SJSA1 (cell line): ENCODE measurements at regions not wholly inside any gene's neighbourhood (a gene's known extent, or its start where the extent isn't known, plus 50 kb on each side); places are given as distances from the start of the nearest gene placed in this dataset.
"Not testable (repeated sequence)": the region's sequence is repeated elsewhere in the genome, so short reads cannot be mapped to it uniquely, and the experiment has no call there.

Experiments used
- DNase-seq, 2 experiments: peaks; one replicate each; pipeline ENCODE4 v3.0.0-alpha.2; 2015 to 2020; ENCODE audit warnings: low spot score in 2 of 2, low read depth in 1 of 2
- H3K27ac ChIP-seq: fragments of 250-450 bp; sonication (Bioruptor Pico); 2 replicates; pipeline ENCODE4 v1.5.1; 2020; ENCODE audit warnings: mild to moderate bottlenecking, moderate library complexity
- H3K27me3 ChIP-seq: fragments of 250-450 bp; sonication (Bioruptor Pico); replicated peaks from 2 replicates; pipeline ENCODE4 v1.5.1; 2020; ENCODE audit warnings: mild to moderate bottlenecking, moderate library complexity
- H3K36me3 ChIP-seq: fragments of 250-450 bp; sonication (Bioruptor Pico); 2 replicates; pipeline ENCODE4 v1.5.1; 2020; ENCODE audit warnings: mild to moderate bottlenecking
- H3K4me1 ChIP-seq: fragments of 250-450 bp; sonication (Bioruptor Pico); replicated peaks from 2 replicates; pipeline ENCODE4 v1.6.1; 2021; ENCODE audit warnings: mild to moderate bottlenecking
- H3K4me3 ChIP-seq: fragments of 250-450 bp; sonication (Bioruptor Pico); 2 replicates; pipeline ENCODE4 v1.5.1; 2020; ENCODE audit warnings: mild to moderate bottlenecking
- H3K9me3 ChIP-seq: fragments of 250-450 bp; sonication (Bioruptor Pico); replicated peaks from 2 replicates; pipeline ENCODE4 v1.5.1; 2020; ENCODE audit warnings: mild to moderate bottlenecking

GRCh38 chr3:73150369-73151130 lies 89.1 kb downstream of the EBLN2 start:
- Histone ChIP-seq H3K27me3 (0 out of 2 replicates have a peak, but pooled peaks cover 4% of the 10 kb centered on the region), H3K27ac (no peak overlapping the region), H3K9me3 (no peaks in the 10 kb centered on the region), H3K4me3 (no peak overlapping the region), H3K36me3 (no peaks in the 10 kb centered on the region), H3K4me1 (no peaks in the 10 kb centered on the region)
- DNase-seq: no peak

GRCh38 chr3:73152571-73152970 lies 91.1 kb downstream of the EBLN2 start:
- not testable (repeated sequence) for H3K4me3 ChIP-seq, H3K27ac ChIP-seq, DNase-seq, H3K9me3 ChIP-seq, H3K36me3 ChIP-seq, H3K4me1 ChIP-seq, H3K27me3 ChIP-seq

DNA sequence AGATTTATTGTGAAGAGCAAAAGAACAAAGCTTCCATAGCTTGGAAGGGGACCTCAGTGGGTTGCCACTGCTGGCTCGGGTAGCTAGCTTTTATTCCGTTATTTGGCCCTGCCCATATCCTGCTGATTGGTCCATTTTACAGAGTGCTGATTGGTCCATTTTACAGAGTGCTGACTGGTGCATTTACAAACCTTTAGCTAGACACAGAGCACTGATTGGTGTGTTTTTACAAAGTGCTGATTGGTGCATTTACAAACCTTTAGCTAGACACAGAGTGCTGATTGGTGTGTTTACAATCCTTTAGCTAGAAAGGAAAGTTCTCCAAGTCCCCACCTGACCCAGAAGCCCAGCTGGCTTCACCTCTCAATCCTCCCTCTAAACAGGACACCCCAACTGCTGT lies 91.6 kb downstream of the EBLN2 start:
- H3K36me3 ChIP-seq, H3K27ac ChIP-seq, H3K9me3 ChIP-seq, DNase-seq, H3K4me1 ChIP-seq, H3K4me3 ChIP-seq, H3K27me3 ChIP-seq: not testable (repeated sequence)

- H3K27ac ChIP-seq, DNase-seq, H3K9me3 ChIP-seq, H3K36me3 ChIP-seq, H3K27me3 ChIP-seq, H3K4me1 ChIP-seq, H3K4me3 ChIP-seq: not testable (repeated sequence)
Observed at GRCh38 chr3:73154261-73154660, 92.8 kb downstream of the EBLN2 start.

DNA sequence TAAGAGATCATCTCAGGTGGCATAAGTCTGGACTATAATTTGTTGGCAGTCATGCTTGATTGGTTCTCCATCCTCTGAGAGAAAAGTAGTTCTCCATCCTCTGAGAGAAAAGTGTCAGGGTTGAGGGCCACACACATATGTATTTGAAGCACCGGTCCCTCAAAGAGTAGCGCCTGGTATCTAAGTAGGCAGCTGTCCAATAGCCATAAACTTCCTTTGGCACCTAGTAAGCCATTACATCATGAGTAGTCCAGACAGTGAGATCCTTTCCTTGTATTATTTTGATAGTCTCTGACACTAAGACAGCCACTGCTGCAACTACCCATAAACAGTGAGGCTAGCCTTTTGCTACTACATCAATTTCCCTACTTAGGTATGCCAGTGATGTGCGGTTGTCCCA lies 94.0 kb downstream of the EBLN2 start:
- not testable (repeated sequence) for DNase-seq, H3K27ac ChIP-seq, H3K9me3 ChIP-seq, H3K36me3 ChIP-seq, H3K4me1 ChIP-seq, H3K27me3 ChIP-seq, H3K4me3 ChIP-seq

- H3K36me3 ChIP-seq: no peaks in the 10 kb centered on the region
- no peak overlapping the region for H3K4me3 ChIP-seq
- no peak overlapping the region for H3K27ac ChIP-seq
- no peaks in the 10 kb centered on the region for H3K9me3 ChIP-seq
- DNase-seq: no peak
- no peaks in the 10 kb centered on the region for H3K27me3 ChIP-seq
- no peaks in the 10 kb centered on the region for H3K4me1 ChIP-seq
Observed at GRCh38 chr3:73164622-73165021, 103.2 kb downstream of the EBLN2 start.

GRCh38 chr3:73175698-73176097 lies 114.2 kb downstream of the EBLN2 start:
- H3K36me3 ChIP-seq: no peaks in the 10 kb centered on the region
- no peak overlapping the region for H3K4me3 ChIP-seq
- H3K27ac ChIP-seq: no peak overlapping the region
- no peak for DNase-seq
- H3K4me1 ChIP-seq: no peaks in the 10 kb centered on the region
- H3K27me3 ChIP-seq: no peaks in the 10 kb centered on the region
- H3K9me3 ChIP-seq: no peaks in the 10 kb centered on the region

GRCh38 chr3:73176941-73177340 lies 115.5 kb downstream of the EBLN2 start:
- no peaks in the 10 kb centered on the region for H3K9me3 ChIP-seq
- no peak overlapping the region for H3K4me3 ChIP-seq
- no peaks in the 10 kb centered on the region for H3K36me3 ChIP-seq
- H3K27me3 ChIP-seq: no peaks in the 10 kb centered on the region
- no peak overlapping the region for H3K27ac ChIP-seq
- no peaks in the 10 kb centered on the region for H3K4me1 ChIP-seq
- DNase-seq: no peak

- no peaks in the 10 kb centered on the region for H3K36me3 ChIP-seq
- no peaks in the 10 kb centered on the region for H3K9me3 ChIP-seq
- H3K27ac ChIP-seq: no peak overlapping the region
- no peak for DNase-seq
- H3K4me1 ChIP-seq: no peaks in the 10 kb centered on the region
- no peak overlapping the region for H3K4me3 ChIP-seq
- no peaks in the 10 kb centered on the region for H3K27me3 ChIP-seq
Observed at GRCh38 chr3:73177827-73178226, 116.4 kb downstream of the EBLN2 start.

DNA sequence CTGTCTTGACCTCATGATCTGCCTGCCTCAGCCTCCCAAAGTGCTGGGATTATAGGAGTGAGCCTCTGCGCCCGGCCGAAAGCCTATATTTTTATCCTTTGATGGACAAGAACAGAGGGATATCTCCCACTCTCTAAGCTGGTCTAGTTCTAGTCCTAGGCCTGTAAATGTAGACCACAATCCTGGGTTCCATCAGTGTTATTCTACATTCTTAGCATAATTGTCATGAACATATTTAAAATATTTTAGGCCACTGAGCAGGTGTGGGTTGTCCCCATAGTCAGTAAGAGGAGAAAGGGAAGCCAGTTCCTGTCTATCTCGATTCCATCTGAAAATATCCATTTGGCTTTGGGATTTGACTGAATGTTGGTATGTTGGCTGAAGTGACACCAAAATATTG lies 118.1 kb downstream of the EBLN2 start:
- Histone ChIP-seq H3K36me3 (no peaks in the 10 kb centered on the region), H3K27me3 (no peaks in the 10 kb centered on the region), H3K27ac (no peak overlapping the region), H3K4me1 (no peaks in the 10 kb centered on the region), H3K4me3 (no peak overlapping the region), H3K9me3 (no peaks in the 10 kb centered on the region)
- DNase-seq: no peak

- Histone ChIP-seq H3K4me1 (no peaks in the 10 kb centered on the region), H3K9me3 (no peaks in the 10 kb centered on the region), H3K27me3 (no peaks in the 10 kb centered on the region), H3K27ac (no peak overlapping the region), H3K4me3 (no peak overlapping the region), H3K36me3 (no peaks in the 10 kb centered on the region)
- DNase-seq: no peak
Observed at GRCh38 chr3:73186741-73187140, 125.3 kb downstream of the EBLN2 start.

DNA sequence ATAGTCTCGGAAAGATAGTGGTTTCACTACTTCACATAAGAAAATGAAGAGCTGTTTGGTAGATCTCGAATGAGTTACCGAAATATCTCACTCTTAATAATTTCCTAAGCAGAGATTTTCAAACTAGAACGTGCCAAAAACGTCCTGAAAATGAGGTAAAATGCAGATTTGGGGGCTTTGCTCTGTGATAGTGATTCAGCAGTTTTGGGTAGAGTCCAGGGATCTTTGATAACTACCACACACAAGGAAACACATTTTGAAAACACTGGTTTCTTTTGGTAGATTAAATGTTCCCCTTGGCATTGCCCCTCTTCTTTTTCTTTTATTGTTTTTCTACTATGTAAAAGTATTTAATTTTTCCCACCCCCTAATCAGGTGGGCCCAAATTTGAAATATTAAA lies 125.9 kb downstream of the EBLN2 start:
- H3K27me3 ChIP-seq: no peaks in the 10 kb centered on the region
- no peaks in the 10 kb centered on the region for H3K36me3 ChIP-seq
- H3K4me1 ChIP-seq: no peaks in the 10 kb centered on the region
- no peak for DNase-seq
- no peaks in the 10 kb centered on the region for H3K9me3 ChIP-seq
- no peak overlapping the region for H3K4me3 ChIP-seq
- H3K27ac ChIP-seq: no peak overlapping the region

DNA sequence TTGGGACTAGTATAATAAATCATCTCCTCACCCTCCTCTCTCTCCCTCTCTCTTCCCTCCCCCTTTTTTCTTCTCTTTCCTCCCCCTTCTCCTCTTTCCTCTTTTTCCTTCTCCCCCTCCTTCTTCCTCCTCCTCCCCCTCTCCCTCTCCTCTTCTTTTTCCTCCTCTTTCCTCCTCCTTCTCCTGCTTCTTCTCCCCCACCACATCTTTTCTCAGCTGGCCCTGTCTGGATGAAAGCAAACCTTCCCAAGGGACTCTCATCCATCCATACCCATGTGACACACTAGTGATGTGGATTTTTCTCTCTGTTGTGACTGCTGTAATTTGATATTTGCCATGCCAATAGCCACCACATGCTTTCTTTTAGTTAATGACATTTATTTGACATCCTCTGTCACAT lies 127.2 kb downstream of the EBLN2 start:
- no peak for DNase-seq
- Histone ChIP-seq H3K9me3 (no peaks in the 10 kb centered on the region), H3K27me3 (no peaks in the 10 kb centered on the region), H3K36me3 (no peaks in the 10 kb centered on the region), H3K4me3 (no peak overlapping the region), H3K27ac (no peak overlapping the region), H3K4me1 (no peaks in the 10 kb centered on the region)

- no peaks in the 10 kb centered on the region for H3K27me3 ChIP-seq
- no peak for DNase-seq
- H3K27ac ChIP-seq: no peak overlapping the region
- no peak overlapping the region for H3K4me3 ChIP-seq
- H3K9me3 ChIP-seq: no peaks in the 10 kb centered on the region
- H3K36me3 ChIP-seq: no peaks in the 10 kb centered on the region
- H3K4me1 ChIP-seq: no peaks in the 10 kb centered on the region
Observed at GRCh38 chr3:73192036-73192738, 130.7 kb downstream of the EBLN2 start.

DNA sequence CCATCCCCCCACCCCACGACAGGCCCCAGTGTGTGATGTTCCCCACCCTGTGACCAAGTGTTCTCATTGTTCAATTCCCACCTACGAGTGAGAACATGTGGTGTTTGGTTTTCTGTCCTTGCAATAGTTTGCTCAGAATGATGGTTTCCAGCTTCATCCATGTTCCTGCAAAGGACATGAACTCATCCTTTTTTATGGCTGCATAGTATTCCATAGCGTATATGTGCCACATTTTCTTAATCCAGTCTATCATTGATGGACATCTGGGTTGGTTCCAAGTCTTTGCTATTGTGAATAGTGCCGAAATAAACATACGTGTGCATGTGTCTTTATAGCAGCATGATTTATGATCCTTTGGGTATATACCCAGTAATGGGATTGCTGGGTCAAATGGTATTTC lies 132.5 kb downstream of the EBLN2 start:
- H3K27ac ChIP-seq, H3K9me3 ChIP-seq, H3K4me3 ChIP-seq, H3K4me1 ChIP-seq, H3K27me3 ChIP-seq, DNase-seq, H3K36me3 ChIP-seq: not testable (repeated sequence)
